ENCODE measurements at regions not wholly inside any gene's neighbourhood (a gene's known extent, or its start where the extent isn't known, plus 50 kb on each side); places are given as distances from the start of the nearest gene placed in this dataset.

DNA sequence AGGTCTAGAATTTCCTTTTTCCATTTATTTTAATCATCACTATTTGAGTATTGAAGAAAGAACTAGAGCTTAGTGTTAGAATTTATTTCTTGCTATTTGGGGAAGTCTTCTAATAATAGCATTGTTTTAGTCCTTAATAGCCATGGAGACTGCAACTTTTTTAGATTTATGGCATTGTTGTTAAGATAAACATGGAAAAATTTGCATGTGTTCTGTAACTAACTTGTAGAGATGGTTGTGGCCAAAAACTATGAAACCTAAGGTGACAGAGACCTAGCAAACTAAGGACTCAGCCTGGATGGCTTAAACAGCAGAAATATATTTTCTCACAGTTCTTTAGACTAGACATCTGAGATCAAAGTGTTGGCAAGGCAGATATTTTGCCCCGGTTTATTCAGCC lies 246.4 kb downstream of the SPRY2 start:
- TF ChIP-seq, protein P1, sequence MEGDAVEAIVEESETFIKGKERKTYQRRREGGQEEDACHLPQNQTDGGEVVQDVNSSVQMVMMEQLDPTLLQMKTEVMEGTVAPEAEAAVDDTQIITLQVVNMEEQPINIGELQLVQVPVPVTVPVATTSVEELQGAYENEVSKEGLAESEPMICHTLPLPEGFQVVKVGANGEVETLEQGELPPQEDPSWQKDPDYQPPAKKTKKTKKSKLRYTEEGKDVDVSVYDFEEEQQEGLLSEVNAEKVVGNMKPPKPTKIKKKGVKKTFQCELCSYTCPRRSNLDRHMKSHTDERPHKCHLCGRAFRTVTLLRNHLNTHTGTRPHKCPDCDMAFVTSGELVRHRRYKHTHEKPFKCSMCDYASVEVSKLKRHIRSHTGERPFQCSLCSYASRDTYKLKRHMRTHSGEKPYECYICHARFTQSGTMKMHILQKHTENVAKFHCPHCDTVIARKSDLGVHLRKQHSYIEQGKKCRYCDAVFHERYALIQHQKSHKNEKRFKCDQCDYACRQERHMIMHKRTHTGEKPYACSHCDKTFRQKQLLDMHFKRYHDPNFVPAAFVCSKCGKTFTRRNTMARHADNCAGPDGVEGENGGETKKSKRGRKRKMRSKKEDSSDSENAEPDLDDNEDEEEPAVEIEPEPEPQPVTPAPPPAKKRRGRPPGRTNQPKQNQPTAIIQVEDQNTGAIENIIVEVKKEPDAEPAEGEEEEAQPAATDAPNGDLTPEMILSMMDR (IDR thresholded peaks at IDR 0.05): no peak
- TF ChIP-seq POLR2A (IDR thresholded peaks at IDR 0.05): no peak
